PFSK-1 (cell line): ENCODE measurements at regions not wholly inside any gene's neighbourhood (a gene's known extent, or its start where the extent isn't known, plus 50 kb on each side); places are given as distances from the start of the nearest gene placed in this dataset.

Experiments used
- FOXP2 ChIP-seq: optimal IDR thresholded peaks from 2 replicates; pipeline ENCODE3; 2011; ENCODE audit warnings: borderline replicate concordance, control low read depth, inconsistent platforms; ENCODE audit not compliant: insufficient read depth; ENCODE audit errors: extremely low read length, extremely low read depth
- POLR2AphosphoS5 ChIP-seq: IDR thresholded peaks from 2 replicates; pipeline ENCODE4 v1.6.1; 2012; ENCODE audit warnings: low read depth, mild to moderate bottlenecking, control low read depth, low read length, moderate library complexity
- SIN3A ChIP-seq: IDR thresholded peaks from 2 replicates; pipeline ENCODE4 v1.6.1; 2012; ENCODE audit warnings: mild to moderate bottlenecking, low read length, moderate library complexity, borderline replicate concordance; ENCODE audit not compliant: insufficient read depth
- TAF1 ChIP-seq: IDR thresholded peaks from 2 replicates; pipeline ENCODE4 v1.6.1; 2012; ENCODE audit warnings: low read length, control low read depth, borderline replicate concordance; ENCODE audit not compliant: insufficient read depth
- TF ChIP-seq, protein P1 (sequence below), 2 experiments: IDR thresholded peaks; 2 replicates each; pipeline versions ENCODE4 v1.6.1 to v1.8.0; 2011 to 2012; ENCODE audit warnings: low read depth in 2 of 2, low read length in 2 of 2, control low read depth in 1 of 2, inconsistent platforms in 1 of 2, mild to moderate bottlenecking in 1 of 2, moderate library complexity in 1 of 2; ENCODE audit not compliant: insufficient read depth in 1 of 2

DNA sequence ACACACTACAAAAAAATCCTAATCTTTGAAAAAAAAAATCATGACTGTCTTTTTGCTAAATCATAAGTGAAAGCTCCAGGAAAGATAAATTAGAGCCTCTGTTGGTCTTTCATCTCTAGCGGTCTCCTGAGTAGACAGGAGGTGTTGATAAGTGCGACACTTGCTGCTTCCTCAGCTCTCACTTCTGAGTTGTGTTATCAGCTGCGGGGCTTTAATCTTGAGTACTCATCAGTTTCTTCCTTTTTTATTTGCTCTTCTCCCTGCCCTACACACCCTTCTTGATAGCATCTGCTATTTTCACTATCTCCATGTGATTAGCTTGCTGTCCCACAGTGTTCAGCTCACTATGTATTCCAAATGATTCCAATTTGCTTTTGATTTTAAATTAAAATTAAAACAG lies 1449.2 kb downstream of the C4orf33 start:
- TF ChIP-seq, protein P1, sequence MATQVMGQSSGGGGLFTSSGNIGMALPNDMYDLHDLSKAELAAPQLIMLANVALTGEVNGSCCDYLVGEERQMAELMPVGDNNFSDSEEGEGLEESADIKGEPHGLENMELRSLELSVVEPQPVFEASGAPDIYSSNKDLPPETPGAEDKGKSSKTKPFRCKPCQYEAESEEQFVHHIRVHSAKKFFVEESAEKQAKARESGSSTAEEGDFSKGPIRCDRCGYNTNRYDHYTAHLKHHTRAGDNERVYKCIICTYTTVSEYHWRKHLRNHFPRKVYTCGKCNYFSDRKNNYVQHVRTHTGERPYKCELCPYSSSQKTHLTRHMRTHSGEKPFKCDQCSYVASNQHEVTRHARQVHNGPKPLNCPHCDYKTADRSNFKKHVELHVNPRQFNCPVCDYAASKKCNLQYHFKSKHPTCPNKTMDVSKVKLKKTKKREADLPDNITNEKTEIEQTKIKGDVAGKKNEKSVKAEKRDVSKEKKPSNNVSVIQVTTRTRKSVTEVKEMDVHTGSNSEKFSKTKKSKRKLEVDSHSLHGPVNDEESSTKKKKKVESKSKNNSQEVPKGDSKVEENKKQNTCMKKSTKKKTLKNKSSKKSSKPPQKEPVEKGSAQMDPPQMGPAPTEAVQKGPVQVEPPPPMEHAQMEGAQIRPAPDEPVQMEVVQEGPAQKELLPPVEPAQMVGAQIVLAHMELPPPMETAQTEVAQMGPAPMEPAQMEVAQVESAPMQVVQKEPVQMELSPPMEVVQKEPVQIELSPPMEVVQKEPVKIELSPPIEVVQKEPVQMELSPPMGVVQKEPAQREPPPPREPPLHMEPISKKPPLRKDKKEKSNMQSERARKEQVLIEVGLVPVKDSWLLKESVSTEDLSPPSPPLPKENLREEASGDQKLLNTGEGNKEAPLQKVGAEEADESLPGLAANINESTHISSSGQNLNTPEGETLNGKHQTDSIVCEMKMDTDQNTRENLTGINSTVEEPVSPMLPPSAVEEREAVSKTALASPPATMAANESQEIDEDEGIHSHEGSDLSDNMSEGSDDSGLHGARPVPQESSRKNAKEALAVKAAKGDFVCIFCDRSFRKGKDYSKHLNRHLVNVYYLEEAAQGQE (IDR thresholded peaks at IDR 0.05; ENCODE audit: insufficient read depth in 1 of 2, low read depth in 2 of 2, low read length in 2 of 2), result no peak
- no peak for TF ChIP-seq FOXP2

DNA sequence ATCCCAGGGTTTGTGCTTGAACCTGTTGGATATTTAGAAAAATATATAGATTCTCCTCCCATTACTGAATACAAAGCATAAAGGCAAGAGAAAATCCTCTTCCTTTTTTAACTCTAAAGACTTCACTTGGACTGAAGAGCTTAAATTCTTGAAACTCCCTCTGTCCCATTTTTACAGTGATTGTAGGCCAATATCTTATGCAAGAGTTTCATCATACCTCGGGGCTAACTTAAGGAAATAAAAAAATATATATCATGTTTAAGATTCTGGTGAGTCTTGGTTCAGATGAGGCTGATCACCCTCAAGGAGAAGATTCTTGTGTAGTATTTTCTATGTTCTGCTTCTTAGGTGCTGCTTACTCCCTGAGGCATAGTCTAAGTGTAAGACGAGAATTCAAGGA lies 1449.6 kb downstream of the C4orf33 start:
- TF ChIP-seq SIN3A (no peak), FOXP2 (no peak), POLR2AphosphoS5 (no peak), TAF1 (no peak)
- TF ChIP-seq, protein P1 (IDR thresholded peaks at IDR 0.05; ENCODE audit: insufficient read depth in 1 of 2, low read depth in 2 of 2, low read length in 2 of 2), result no peak

DNA sequence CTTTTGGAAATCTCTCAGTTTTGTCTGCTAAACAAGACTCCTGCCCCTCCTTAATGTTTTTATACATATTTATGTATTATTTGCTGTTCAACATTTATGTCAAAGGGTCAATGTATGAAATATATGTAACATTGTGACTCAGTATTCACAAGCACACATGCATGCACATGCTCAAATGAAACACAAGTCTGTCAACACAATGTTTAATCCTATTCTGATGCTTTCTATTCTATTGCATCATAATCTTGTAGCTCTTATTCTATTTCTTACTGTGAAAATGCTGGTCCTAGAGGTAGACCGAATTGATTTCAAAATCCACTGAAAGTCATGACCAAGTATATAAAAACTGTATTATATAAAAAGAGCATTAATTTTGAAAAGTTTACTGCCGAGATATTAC lies 1463.3 kb downstream of the C4orf33 start:
- no peak for TF ChIP-seq TAF1
- TF ChIP-seq FOXP2, result no peak
- TF ChIP-seq POLR2AphosphoS5, result no peak
- TF ChIP-seq, protein P1 (IDR thresholded peaks at IDR 0.05; ENCODE audit: insufficient read depth in 1 of 2, low read depth in 2 of 2, low read length in 2 of 2), result no peak
- no peak for TF ChIP-seq SIN3A

DNA sequence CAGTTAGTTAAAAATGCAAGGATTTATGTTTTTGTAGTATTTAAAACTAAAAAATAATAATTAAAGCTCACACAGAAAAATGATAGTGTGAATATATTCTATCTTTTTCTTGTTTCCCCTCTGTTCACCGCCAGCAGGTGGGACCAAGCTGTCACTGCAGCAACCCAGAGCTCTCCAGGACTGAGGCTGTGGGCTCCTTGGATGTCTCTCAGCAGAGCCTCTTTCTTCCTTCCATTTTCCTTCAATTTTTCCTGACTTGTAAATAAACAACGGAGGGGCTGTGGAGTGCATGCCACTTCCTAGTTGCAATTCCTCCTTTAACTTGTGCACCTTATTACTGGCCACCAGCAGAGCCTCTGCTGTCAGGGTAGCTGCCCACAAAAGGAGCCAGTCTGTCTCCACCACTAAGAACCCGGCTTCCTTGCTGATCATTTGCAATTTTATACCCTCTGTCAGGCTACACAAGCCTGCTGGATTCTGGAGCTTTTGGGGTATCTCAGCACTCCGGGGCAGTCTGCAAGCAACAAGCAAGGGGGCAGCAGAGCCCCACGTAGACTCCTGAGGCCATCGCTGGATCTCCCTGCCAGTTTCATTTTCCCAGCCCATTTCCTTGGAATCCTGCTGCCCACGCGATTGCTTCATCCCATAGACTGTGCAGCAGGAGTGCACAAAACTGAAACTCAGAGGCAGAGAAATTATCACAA lies 1467.4 kb downstream of the C4orf33 start:
- TF ChIP-seq FOXP2 (no peak), SIN3A (no peak), POLR2AphosphoS5 (no peak), TAF1 (no peak)
- TF ChIP-seq, protein P1 (IDR thresholded peaks at IDR 0.05; ENCODE audit: insufficient read depth in 1 of 2, low read depth in 2 of 2, low read length in 2 of 2), result no peak

DNA sequence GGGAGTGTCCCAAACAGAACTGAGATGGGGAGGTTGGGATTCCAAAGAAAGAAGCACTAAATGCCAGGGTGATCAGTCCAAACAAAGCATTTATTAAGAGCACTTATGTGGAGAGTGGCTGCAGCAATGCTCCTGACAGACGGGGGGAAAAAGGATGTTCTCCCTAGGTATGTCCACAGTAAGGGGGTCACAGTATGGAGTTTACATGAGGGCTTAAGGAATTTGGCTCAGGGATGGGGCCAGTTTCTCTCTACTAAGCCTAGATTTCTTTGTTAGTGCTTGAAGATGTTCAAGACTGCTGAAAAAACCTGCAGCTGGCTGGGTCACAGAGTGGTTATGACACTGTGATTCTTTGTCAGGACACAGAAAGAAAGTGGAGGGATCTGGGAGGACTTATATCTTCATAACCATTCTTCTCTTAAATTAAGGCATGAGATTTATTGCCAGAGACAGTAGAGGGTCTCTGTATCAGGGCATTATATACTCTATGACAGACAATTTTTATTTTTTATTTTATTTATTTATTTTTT lies 1468.0 kb downstream of the C4orf33 start:
- TF ChIP-seq TAF1, result no peak
- TF ChIP-seq POLR2AphosphoS5, result no peak
- no peak for TF ChIP-seq SIN3A
- TF ChIP-seq FOXP2, result no peak
- TF ChIP-seq, protein P1 (IDR thresholded peaks at IDR 0.05; ENCODE audit: insufficient read depth in 1 of 2, low read depth in 2 of 2, low read length in 2 of 2), result no peak
